Right hindlimb (tissue), 1 donor: ENCODE measurements at regions not wholly inside any gene's neighbourhood (a gene's known extent, or its start where the extent isn't known, plus 50 kb on each side); places are given as distances from the start of the nearest gene placed in this dataset.
"Not testable (repeated sequence)": the region's sequence is repeated elsewhere in the genome, so short reads cannot be mapped to it uniquely, and the experiment has no call there.

Source experiments
- DNase-seq: peaks from one replicate; pipeline ENCODE4 v3.0.0-alpha.2; 2018

DNA sequence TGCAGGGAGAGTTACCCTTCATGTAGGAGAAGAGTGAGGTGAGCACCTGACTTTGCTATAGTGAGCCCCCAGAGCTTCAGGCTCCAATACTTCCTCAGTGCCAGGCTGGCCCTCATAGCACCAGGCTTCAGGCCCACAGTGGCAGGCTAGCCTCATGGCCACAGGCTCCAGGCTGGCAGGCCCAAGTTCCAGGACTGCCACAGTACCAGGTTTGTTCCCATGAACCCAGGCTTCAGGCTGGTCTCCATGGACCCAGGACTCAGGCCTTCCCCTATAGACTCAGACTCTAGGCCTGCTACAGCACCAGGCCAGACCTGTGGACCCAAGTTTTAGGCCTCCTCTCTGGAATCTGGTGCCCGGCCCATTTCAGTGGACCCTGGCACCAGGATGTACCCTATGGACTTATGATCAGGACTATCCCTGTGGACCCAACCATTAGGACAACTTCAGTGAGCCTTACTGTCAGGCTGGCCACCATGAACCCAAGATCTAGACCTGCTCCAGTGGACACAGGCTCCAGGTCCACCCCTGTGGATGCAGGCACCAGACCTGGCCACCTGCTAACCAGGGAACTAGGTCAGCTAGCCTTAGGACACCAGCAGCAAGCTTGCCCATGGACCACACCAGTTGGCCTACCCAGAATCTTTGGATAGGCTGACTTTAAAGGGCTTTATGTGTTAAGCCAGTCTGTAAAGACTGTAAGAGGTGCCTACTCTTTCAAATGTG lies 658.2 kb downstream of the KLHL13 start:
- DNase-seq: no peak

DNA sequence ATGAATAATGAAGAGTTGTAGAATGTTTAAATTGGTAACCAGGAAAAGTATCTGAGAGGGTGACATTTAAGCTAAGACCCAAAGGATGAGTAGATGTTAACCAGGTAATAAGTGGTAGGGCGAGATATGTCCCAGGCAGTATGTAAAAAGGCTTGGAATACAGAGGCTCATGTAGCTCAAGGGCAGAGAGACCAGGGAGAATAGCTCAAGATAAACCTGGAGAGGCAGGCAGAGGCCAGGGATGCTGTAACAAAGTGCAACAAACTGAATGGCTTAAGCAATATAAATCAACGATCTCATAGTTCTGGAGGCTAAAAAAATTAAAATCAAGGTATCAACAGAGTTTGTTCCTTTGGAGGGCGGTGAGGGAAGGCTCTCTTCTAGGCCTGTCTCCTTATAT lies 660.8 kb downstream of the KLHL13 start:
- DNase-seq: no peak

DNA sequence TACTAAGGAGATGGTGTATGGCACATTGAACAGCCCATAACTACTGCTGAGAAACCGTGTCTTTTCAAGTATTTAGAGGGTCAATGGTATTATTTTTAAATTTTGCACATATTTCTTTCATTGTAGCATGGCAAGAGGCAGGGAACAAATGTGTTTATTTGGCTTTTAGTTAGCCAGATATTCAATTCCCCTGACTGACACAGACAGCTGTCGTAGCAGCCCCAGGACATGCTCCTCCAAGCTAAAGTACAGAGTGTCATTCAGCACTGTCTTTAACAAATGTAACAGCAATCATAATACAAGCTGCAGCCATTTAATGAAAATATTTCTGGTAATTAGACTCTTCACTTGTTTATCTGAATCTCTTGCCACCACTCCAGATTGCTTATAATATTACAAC lies 687.1 kb downstream of the KLHL13 start:
- peak; percentile 22 for DNase-seq

DNA sequence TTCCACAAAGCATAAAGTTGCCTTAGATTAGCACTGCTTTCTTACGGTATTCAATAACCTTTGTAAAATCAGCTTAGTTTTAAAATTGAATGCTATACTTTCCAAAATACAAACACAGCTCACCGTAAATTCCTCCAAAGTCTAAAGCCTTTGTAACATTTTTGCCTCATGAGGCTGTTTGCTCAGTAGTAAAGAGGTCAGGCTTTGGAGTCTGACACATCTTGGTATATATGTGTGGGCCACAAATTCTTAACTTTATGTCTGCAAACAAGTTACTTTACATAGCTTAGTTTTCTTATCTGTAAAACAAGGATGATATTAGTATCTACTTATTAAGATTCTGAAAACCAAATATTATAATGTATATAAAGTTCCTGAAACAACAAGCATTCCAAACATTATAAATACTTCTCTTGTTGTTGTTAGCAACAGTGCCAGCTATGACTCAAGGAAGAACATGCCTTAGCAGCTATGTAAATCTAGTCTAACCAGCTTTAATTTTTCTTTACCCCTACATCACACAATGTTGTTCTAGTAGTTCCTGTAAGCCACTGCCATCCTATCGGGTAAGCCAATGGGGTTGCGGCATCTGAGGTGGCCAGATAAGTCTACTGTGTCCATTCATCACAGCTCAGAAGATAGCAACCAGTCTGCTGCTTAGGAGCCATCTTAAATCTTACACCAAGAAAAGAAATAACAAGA lies 709.0 kb downstream of the KLHL13 start:
- DNase-seq: no peak

DNA sequence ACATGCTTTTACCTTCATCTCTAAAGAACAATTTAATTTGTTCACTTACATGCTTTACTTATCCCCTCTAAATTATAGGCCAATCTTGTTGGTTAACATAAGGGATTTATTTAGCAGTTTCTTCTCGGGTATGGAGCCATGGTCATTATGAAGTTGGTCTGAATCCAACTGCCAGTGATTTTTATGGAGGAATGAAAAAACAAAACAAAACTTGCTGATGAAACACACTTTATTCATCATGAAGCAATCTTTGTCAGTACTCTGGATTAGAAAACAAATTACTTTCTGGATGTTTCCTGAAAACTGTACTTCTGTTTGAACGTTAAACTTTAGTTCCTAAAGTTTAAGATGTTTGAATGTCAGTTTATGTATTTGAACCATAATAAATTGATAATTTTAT lies 715.8 kb downstream of the KLHL13 start:
- DNase-seq: no peak

DNA sequence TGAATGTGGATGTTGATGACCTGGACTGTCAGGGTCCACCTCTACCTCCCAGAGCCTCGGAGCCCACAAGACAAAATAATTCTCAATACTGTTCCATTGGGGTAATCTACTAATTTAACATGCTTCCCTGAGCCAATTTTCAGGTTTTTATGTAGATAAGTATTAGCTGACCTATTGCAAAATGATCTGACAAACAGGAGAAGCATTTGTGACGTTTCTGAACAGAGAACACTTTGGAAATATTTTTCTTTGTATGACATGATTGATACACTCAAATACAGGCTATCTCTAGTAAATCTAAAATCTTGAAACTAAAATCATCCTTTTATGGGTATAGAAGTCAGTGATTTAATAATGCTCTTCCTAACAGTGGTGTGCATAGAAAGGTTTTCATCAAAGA lies 716.6 kb downstream of the KLHL13 start:
- DNase-seq: no peak

DNA sequence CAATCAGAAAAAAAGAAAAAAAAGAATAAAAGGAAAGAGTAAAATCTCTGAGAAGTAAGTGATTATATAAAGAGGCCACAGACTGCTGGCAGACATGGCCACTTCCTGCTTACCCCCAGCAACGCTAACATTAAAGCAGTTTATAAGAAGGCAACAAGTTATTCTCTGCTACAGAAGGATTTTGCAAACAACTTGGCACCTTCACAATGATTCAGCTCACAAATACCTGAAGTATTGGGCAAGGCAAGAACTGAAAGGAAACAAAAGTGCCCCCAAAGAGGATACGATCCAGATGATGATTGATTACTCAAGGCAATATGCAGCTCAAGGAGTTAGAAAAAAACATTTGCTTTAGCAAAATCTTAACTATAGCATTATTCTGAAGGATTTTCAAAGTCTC lies 718.8 kb downstream of the KLHL13 start:
- no peak for DNase-seq

DNA sequence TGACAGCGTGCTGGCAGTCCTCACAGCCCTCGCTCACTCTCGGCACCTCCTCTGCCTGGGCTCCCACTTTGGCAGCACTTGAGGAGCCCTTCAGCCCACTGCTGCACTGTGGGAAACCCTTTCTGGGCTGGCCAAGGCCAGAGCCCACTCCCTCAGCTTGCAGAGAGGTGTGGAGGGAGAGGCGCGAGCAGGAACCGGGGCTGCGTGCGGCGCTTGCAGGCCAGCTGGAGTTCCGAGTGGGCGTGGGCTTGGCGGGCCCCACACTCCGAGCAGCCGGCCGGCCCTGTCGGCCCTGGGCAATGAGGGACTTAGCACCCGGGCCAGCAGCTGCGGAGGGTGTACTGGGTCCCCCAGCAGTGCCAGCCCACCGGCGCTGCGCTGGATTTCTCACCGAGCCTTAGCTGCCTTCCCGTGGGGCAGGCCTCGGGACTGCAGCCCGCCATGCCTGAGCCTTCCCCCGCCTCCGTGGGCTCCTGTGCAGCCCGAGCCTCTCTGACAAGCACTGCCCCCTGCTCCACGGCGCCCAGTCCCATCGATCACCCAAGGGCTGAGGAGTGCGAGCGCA lies 722.0 kb downstream of the KLHL13 start:
- not testable (repeated sequence) for DNase-seq

DNA sequence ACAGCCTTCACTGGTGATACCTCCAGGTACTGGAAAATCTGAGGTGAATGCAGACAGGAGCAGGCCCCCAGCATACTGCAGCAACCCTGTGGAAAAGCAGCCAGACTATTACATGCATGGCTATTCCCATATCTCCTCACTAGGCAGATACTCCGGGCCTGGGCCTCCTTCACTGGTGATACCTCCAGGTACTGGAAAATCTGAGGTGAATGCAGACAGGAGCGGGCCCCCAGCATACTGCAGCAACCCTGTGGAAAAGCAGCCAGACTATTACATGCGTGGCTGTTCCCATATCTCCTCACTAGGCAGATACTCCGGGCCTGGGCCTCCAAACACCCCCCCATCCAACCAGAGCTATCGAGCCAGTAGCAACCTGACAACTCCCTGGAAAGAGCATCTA lies 724.2 kb downstream of the KLHL13 start:
- DNase-seq: not testable (repeated sequence)

DNA sequence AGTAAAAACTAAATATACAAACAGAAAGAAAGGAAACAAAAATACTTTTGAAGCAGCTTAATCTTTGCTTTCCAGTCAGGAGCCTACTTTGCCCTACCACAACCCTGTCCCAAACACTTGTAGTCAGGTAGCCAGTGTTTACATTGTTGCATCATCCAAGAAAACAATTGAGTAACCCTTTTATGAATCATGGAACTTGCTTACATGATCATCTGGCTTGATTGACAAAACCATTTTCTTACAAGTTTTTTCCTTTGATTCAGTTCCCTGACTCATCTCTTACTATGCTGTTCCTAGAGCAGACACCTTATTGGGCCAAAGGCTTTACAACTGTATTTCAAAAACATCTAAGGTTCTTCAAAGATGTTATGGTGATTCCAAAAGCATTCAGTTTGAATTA lies 740.1 kb downstream of the KLHL13 start:
- DNase-seq: no peak

DNA sequence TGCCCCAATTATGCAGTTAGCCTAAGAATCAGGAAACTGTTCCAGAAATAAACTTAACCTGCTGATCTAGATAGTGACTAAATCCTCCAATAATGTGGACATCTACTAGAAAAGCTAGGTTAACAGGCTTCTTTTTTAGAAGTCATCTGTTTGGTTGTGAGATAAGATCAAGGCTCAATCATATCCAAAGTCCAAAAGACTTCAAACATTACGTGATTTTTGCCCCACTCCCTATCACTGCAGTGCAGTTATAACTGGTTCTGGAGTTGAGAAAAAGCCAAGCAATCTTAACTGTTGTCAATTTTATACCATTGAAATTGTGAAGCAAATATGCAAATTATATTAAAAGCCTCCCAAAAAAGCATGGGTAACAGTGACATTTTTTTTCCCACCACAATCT lies 781.4 kb downstream of the KLHL13 start:
- DNase-seq: no peak

DNA sequence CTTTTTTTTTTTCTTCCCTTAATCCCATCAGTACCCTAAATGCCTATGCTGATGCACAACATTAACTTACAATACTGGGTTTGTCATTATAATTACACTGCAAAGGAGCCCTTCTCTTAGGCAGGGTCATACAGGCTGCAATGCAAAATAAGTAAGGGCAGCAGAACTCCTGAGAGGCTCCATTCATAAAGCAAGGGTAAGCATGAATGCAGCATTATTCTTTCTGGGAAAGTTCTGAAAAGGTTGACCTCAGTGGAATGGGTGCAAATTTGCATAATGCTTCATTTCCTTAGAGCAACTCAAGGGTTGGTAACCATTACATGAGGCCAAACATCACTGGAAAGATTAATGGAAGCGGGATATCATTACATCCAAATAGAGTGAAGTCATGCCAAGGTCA lies 789.2 kb downstream of the KLHL13 start:
- no peak for DNase-seq

DNA sequence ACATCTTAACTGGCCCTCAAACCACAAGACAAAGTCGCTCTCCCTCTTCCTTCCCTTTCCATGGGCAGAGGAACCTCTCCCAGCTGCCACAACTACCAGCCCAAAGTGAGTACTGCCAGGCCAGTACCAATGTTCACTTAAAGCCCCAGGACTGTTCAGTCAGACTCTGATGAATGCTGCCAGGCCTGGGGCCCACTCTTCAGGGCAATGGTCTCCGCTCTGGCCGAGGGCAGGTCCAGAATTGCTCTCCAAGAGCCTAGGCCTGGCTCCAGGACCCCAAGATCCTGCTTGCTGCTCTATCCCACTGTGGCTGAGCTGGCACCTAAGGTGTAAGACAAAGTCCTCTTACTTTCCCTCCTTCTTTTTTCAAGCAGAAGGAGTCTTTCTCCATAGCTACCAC lies 790.9 kb downstream of the KLHL13 start:
- DNase-seq: no peak

DNA sequence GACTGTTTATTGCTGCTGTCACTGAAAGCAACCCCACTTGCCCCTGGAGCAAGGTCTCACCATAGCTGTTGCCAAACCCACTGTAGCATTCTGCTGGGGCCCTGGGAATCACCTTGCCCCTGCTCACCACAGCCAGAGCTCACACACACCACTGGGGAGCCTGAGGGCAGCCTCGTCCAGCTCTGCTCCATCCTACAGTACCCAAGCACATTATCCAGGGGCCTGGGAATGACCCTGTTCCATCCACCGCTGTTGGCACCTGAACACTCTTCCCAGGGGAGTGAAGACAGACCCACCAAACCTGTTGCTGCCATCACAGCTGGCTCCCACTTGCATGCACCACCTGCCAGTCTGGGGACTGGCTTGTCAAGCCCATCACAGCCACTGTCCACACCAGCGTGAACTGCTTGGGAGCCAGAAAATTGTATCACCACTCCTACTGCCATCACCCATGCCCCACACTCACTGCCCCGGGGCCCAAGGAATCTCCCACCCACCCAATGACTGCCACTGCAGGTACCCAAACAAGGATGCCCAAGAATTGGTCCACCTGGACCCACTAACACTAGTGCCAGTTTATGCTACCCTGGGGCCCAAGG lies 811.3 kb downstream of the KLHL13 start:
- no peak for DNase-seq

DNA sequence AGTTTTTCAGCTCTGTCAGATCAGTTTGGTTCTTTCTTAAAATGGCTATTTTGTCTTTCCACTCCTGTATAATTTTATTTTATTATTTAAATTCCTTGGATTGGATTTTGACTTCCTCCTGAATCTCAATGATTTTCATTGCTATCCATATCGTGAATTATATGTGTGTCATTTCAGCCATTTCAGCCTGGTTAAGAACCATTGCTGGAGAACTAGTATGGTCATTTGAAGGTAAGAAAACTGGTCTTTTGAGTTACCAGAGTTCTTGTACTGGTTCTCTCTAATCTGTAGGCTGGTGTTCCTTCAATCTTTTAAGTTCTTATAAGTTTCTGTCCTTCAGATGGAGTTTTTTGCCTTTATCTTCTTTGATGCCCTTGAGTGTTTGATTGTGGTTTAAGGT lies 815.5 kb downstream of the KLHL13 start:
- no peak for DNase-seq

DNA sequence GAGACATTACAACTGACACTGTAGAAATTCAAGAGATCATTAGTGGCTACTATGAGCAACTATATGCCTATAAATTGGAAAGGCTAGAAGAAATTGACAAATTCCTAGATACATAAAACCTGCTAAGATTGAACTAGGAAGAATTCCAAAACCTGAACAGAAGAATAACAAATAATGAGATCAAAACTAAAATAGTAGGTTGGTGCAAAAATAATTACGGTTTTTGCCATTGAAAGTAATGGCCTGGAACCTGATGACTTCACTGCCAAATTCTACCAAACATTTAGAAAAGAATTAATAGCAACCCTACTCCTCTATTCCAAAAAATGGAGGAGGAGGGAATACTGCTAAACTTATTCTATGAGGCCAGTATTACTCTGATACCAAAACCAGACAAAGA lies 824.9 kb downstream of the KLHL13 start:
- DNase-seq: no peak

DNA sequence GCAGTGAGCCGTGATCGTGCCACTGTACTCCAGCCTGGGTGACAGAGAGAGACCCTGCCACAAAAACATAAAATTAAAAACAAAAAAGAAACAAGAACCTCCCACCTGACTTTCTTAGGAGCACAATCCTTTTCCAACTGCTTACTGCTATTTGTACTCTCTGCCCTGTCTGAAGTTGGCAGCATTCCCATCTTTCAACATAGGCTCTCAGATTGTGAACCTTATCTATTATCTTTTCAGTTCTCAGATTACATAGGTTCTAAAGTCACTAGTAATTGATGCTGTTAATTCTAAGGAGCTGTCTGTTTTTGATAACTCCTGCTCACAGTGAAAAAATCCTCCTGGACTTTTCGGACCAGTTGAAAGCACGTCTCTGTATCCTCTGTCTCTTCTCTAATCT lies 812.2 kb upstream of the CT83 start:
- no peak for DNase-seq
